CD14-positive monocyte (primary cell): ENCODE measurements at regions not wholly inside any gene's neighbourhood (a gene's known extent, or its start where the extent isn't known, plus 50 kb on each side); places are given as distances from the start of the nearest gene placed in this dataset.

Source experiments
- DNase-seq, 3 donors: peaks; one replicate each; pipeline ENCODE4 v3.0.0-alpha.2; 2011 to 2022
- H2AFZ ChIP-seq: 2 replicates; pipeline ENCODE4 v1.6.0; 2012; ENCODE audit warnings: mild to moderate bottlenecking, low read depth, low read length, inconsistent platforms; ENCODE audit not compliant: insufficient read depth, poor library complexity, severe bottlenecking
- H3K27ac ChIP-seq, 2 donors: 1 replicate in 1 of 2; 2 replicates in 1 of 2; pipeline ENCODE4 v1.5.1; 2012 to 2013; ENCODE audit warnings: low read length in 2 of 2, control low read depth in 1 of 2, inconsistent platforms in 1 of 2, low read depth in 1 of 2, mild to moderate bottlenecking in 1 of 2
- H3K27me3 ChIP-seq, 2 donors: one replicate each; pipeline versions ENCODE4 v1.6.0 to v1.6.1; 2011 to 2013; ENCODE audit warnings: low read length in 2 of 2; ENCODE audit not compliant: control insufficient read depth in 2 of 2, insufficient read depth in 2 of 2
- H3K36me3 ChIP-seq, 2 donors: replicated peaks in 1 of 2; 1 replicate in 1 of 2; 2 replicates in 1 of 2; pipeline versions ENCODE4 v1.5.1 to v1.6.1; 2012 to 2013; ENCODE audit warnings: low read length in 2 of 2, control low read depth in 1 of 2, inconsistent platforms in 1 of 2, mild to moderate bottlenecking in 1 of 2; ENCODE audit not compliant: insufficient read depth in 2 of 2, control insufficient read depth in 1 of 2
- H3K4me1 ChIP-seq, 2 donors: 1 replicate in 1 of 2; 2 replicates in 1 of 2; pipeline versions ENCODE4 v1.5.1 to v1.6.1; 2012 to 2013; ENCODE audit warnings: low read length in 2 of 2, control low read depth in 1 of 2, inconsistent platforms in 1 of 2, mild to moderate bottlenecking in 1 of 2, moderate library complexity in 1 of 2; ENCODE audit not compliant: insufficient read depth in 2 of 2, control insufficient read depth in 1 of 2
- H3K4me2 ChIP-seq: replicated peaks from 2 replicates; pipeline ENCODE3; 2012; ENCODE audit warnings: low read length, moderate library complexity, mild to moderate bottlenecking; ENCODE audit not compliant: poor library complexity, severe bottlenecking; ENCODE audit errors: extremely low read depth
- H3K4me3 ChIP-seq, 3 experiments: fragments of 200-600 bp in 1 of 3; sonication (generic) in 1 of 3; replicated peaks in 1 of 3; 1 replicate in 2 of 3; 2 replicates in 1 of 3; pipeline ENCODE4 v1.5.1; 2011 to 2013; ENCODE audit warnings: low read length in 3 of 3, mild to moderate bottlenecking in 3 of 3, control low read depth in 2 of 3, low read depth in 2 of 3, inconsistent platforms in 1 of 3, moderate library complexity in 1 of 3
- H3K79me2 ChIP-seq: 2 replicates; pipeline ENCODE4 v1.6.0; 2012; ENCODE audit warnings: mild to moderate bottlenecking, control low read depth, inconsistent platforms, low read length, moderate library complexity; ENCODE audit not compliant: insufficient read depth
- H3K9ac ChIP-seq: 2 replicates; pipeline ENCODE4 v1.6.0; 2017; ENCODE audit warnings: low read length, mild to moderate bottlenecking; ENCODE audit not compliant: insufficient read depth, poor library complexity, severe bottlenecking
- H3K9me3 ChIP-seq, 2 donors: replicated peaks in 1 of 2; 1 replicate in 1 of 2; 2 replicates in 1 of 2; pipeline versions ENCODE4 v1.5.1 to v1.6.1; 2012 to 2013; ENCODE audit warnings: low read length in 2 of 2, control low read depth in 1 of 2; ENCODE audit not compliant: control insufficient read depth in 1 of 2, insufficient read depth in 1 of 2
- H4K20me1 ChIP-seq: 2 replicates; pipeline ENCODE4 v1.6.0; 2012; ENCODE audit warnings: mild to moderate bottlenecking, low read length, control low read depth, moderate library complexity; ENCODE audit not compliant: insufficient read depth
- H3K27ac Mint-ChIP-seq, 7 donors: one replicate each; pipeline ENCODE4 v1.8.0; 2020; ENCODE audit warnings: mild to moderate bottlenecking in 7 of 7, mixed read lengths in 7 of 7, moderate library complexity in 6 of 7, inconsistent platforms in 2 of 7
- H3K27me3 Mint-ChIP-seq, 3 donors: one replicate each; pipeline ENCODE4 v1.8.0; 2021 to 2022; ENCODE audit warnings: low read depth in 3 of 3, mild to moderate bottlenecking in 3 of 3, mixed read lengths in 3 of 3, moderate library complexity in 3 of 3, inconsistent platforms in 1 of 3
- H3K36me3 Mint-ChIP-seq, 2 donors: one replicate each; pipeline ENCODE4 v1.8.0; 2020; ENCODE audit warnings: mixed read lengths in 2 of 2, inconsistent platforms in 1 of 2, mild to moderate bottlenecking in 1 of 2
- H3K4me1 Mint-ChIP-seq: one replicate; pipeline ENCODE4 v1.8.0; 2020; ENCODE audit warnings: mild to moderate bottlenecking, mixed read lengths
- H3K4me3 Mint-ChIP-seq, 2 donors: one replicate each; pipeline ENCODE4 v1.8.0; 2020; ENCODE audit warnings: mild to moderate bottlenecking in 2 of 2, mixed read lengths in 2 of 2, moderate library complexity in 1 of 2
- H3K9me3 Mint-ChIP-seq, 7 donors: one replicate each; pipeline ENCODE4 v1.8.0; 2020 to 2022; ENCODE audit warnings: mixed read lengths in 7 of 7, mild to moderate bottlenecking in 6 of 7, moderate library complexity in 6 of 7, inconsistent platforms in 2 of 7
- CTCF ChIP-seq: fragments of 200-600 bp; IDR thresholded peaks from one replicate; pipeline ENCODE4 v1.8.0; 2022; ENCODE audit warnings: antibody characterized with exemption, mild to moderate bottlenecking
- WGBS: methylation state at CpG from one replicate; pipeline ENCODE4 v1.1.5; 2013; ENCODE audit warnings: missing lambda C conversion rate; ENCODE audit not compliant: insufficient coverage; 5-methylcytosine and 5-hydroxymethylcytosine counted together
- intact Hi-C, 2 donors: fragments of 100-400 bp; cut with micrococcal nuclease; formaldehyde crosslinking; loops; one replicate each; pipeline versions ENCODE4 v1.15.0 to v1.15.1; 2023

- WGBS: 100% methylated on average over 1 of the region's 2 CpGs
- no peaks in the 10 kb centered on the region for H3K36me3 ChIP-seq
- Mint-ChIP-seq H3K4me1 (peaks cover 16% of the 10 kb centered on the region), H3K27me3 (peaks cover 1 to 7% (median 5%) of the 10 kb centered on the region in 3 donors), H3K9me3 (peaks cover 4 to 18% (median 9%) of the 10 kb centered on the region in 7 donors), H3K36me3 (no peaks in the 10 kb centered on the region), H3K4me3 (no peak overlapping the region), H3K27ac (no peak overlapping the region)
- no peak for DNase-seq
- no peak for TF ChIP-seq CTCF
- no peak overlapping the region for H3K9ac ChIP-seq
- H3K79me2 ChIP-seq: no peaks in the 10 kb centered on the region
- no peak overlapping the region for H3K4me2 ChIP-seq
- H3K4me1 ChIP-seq: peaks cover 5 to 14% of the 10 kb centered on the region in 2 donors
- no peak overlapping the region for H3K27ac ChIP-seq
- no peaks in the 10 kb centered on the region for H4K20me1 ChIP-seq
- intact Hi-C loops: no loop called here
- H3K9me3 ChIP-seq: peaks cover 11% of the 10 kb centered on the region in 2 donors
- H2AFZ ChIP-seq: no peak overlapping the region
- H3K27me3 ChIP-seq: no peaks in the 10 kb centered on the region
- no peak overlapping the region for H3K4me3 ChIP-seq
These were observed 137.1 kb upstream of the NEBL start for GRCh38 chr10:21034241-21034640.

GRCh38 chr10:21032587-21033319 lies 135.6 kb upstream of the NEBL start:
- no peaks in the 10 kb centered on the region for H3K36me3 Mint-ChIP-seq
- H3K27ac Mint-ChIP-seq: no peak overlapping the region
- Histone ChIP-seq H3K4me3 (no peak overlapping the region), H3K36me3 (no peaks in the 10 kb centered on the region), H3K79me2 (no peaks in the 10 kb centered on the region), H3K9me3 (peaks cover 11 to 15% of the 10 kb centered on the region in 2 donors), H3K27me3 (no peaks in the 10 kb centered on the region), H2AFZ (no peak overlapping the region), H3K9ac (no peak overlapping the region), H3K27ac (no peak overlapping the region), H3K4me2 (no peak overlapping the region), H3K4me1 (peaks cover 5 to 14% of the 10 kb centered on the region in 2 donors), H4K20me1 (no peaks in the 10 kb centered on the region)
- peaks cover 1 to 7% (median 5%) of the 10 kb centered on the region in 3 donors for H3K27me3 Mint-ChIP-seq
- peaks cover 19% of the 10 kb centered on the region for H3K4me1 Mint-ChIP-seq
- 67% methylated on average over 3 of the region's 12 CpGs for WGBS
- no peak overlapping the region for H3K4me3 Mint-ChIP-seq
- no peak for DNase-seq
- no peak for TF ChIP-seq CTCF
- intact Hi-C loops: no loop called here
- H3K9me3 Mint-ChIP-seq: peaks cover 6 to 17% (median 9%) of the 10 kb centered on the region in 7 donors
